ENCODE measurements at regions not wholly inside any gene's neighbourhood (a gene's known extent, or its start where the extent isn't known, plus 50 kb on each side); places are given as distances from the start of the nearest gene placed in this dataset.

DNA sequence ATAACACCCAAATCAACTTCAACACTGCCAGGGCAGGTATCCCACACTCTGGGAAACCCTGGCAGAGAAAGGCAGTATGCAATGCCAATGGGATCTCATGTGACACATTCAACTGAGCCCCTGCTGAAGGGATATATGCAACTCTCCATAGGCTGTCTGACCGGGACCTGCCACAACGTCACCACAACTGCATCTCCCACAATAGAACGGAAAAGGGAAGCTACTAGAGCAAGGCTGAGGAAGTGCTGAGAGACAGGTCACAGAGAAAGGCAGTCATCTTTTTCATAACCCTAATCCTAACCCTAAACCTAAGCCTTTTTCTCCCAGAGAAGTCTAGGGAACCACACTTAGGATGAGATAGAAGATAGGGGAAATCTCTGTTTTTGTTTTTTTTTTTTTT, 345.9 kb upstream of the CD180 start:
- Histone ChIP-seq H3K9me3 (replicated peaks; ENCODE audit: control insufficient read depth, insufficient read depth, low read length) (no peaks in the 10 kb centered on the region), H2AFZ (ENCODE audit: low read depth, low read length) (no peak overlapping the region), H3K4me3 (replicated peaks in 1 of 3; ENCODE audit: insufficient read depth in 1 of 3, low read depth in 1 of 3, low read length in 3 of 3) (no peak overlapping the region), H3K27me3 (ENCODE audit: control insufficient read depth in 2 of 2, insufficient read depth in 2 of 2, low read length in 2 of 2) (no peaks in the 10 kb centered on the region), H4K20me1 (replicated peaks; ENCODE audit: control insufficient read depth, extremely low read depth, insufficient read depth, low read length) (no peaks in the 10 kb centered on the region), H3K9me1 (replicated peaks; ENCODE audit: control insufficient read depth, extremely low read depth, insufficient read depth, low read length) (no peaks in the 10 kb centered on the region), H3K9ac (replicated peaks; ENCODE audit: extremely low read depth, insufficient read depth, low read length) (no peak overlapping the region), H3K79me2 (ENCODE audit: control insufficient read depth, insufficient read depth, low read length) (no peaks in the 10 kb centered on the region), H3K4me2 (ENCODE audit: insufficient read depth, low read length) (no peak overlapping the region), H3K27ac (ENCODE audit: insufficient read depth, low read depth, low read length) (no peak overlapping the region), H3K4me1 (ENCODE audit: control insufficient read depth, extremely low read depth, insufficient read depth, low read length) (no peaks in the 10 kb centered on the region), H3K36me3 (ENCODE audit: control insufficient read depth in 2 of 2, extremely low read depth in 1 of 2, insufficient read depth in 2 of 2, low read length in 2 of 2) (no peaks in the 10 kb centered on the region)
- DNase-seq (ENCODE audit: low read depth, low spot score), result no peak
- ChIA-PET POLR2A (no interaction called here), CTCF (no interaction called here)
- no peak for TF ChIP-seq POLR2AphosphoS5 (IDR thresholded peaks at IDR 0.05; ENCODE audit: insufficient read depth, low read depth, low read length)
- TF ChIP-seq POLR2A (IDR thresholded peaks at IDR 0.05; ENCODE audit: low read depth, low read length), result no peak
- no peak for TF ChIP-seq FOS (IDR thresholded peaks at IDR 0.05; ENCODE audit: borderline replicate concordance, insufficient read depth, low read length)
- TF ChIP-seq, protein P1, sequence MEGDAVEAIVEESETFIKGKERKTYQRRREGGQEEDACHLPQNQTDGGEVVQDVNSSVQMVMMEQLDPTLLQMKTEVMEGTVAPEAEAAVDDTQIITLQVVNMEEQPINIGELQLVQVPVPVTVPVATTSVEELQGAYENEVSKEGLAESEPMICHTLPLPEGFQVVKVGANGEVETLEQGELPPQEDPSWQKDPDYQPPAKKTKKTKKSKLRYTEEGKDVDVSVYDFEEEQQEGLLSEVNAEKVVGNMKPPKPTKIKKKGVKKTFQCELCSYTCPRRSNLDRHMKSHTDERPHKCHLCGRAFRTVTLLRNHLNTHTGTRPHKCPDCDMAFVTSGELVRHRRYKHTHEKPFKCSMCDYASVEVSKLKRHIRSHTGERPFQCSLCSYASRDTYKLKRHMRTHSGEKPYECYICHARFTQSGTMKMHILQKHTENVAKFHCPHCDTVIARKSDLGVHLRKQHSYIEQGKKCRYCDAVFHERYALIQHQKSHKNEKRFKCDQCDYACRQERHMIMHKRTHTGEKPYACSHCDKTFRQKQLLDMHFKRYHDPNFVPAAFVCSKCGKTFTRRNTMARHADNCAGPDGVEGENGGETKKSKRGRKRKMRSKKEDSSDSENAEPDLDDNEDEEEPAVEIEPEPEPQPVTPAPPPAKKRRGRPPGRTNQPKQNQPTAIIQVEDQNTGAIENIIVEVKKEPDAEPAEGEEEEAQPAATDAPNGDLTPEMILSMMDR (IDR thresholded peaks at IDR 0.05; ENCODE audit: extremely low read depth in 1 of 2, insufficient read depth in 1 of 2, low read depth in 1 of 2, low read length in 2 of 2), result no peak
- no peak for TF ChIP-seq MYC (IDR thresholded peaks at IDR 0.05; ENCODE audit: low read depth, low read length)
- no peak for TF ChIP-seq JUN (IDR thresholded peaks at IDR 0.05; ENCODE audit: borderline replicate concordance, insufficient read depth, insufficient read length, low read depth)
- no peak for TF ChIP-seq EZH2 (IDR thresholded peaks at IDR 0.05; ENCODE audit: borderline replicate concordance, low read depth, low read length, severe bottlenecking)
- no peak for TF ChIP-seq GATA2 (IDR thresholded peaks at IDR 0.05; ENCODE audit: insufficient read depth, insufficient read length, low read depth, low read length)
- TF ChIP-seq, protein P2, sequence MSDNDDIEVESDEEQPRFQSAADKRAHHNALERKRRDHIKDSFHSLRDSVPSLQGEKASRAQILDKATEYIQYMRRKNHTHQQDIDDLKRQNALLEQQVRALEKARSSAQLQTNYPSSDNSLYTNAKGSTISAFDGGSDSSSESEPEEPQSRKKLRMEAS (IDR thresholded peaks at IDR 0.05; ENCODE audit: insufficient read depth, insufficient read length), result no peak
- BruUV-seq (replicated peaks), result no TSS peak
- intact Hi-C loops (cut with micrococcal nuclease) (no loop called here), dilution Hi-C loops (cut with MboI; ENCODE audit: extremely low pct_ligation_motif_present, low sequenced_read_pairs) (no loop called here)
- no peak for FAIRE-seq

Measured in endothelial cell of umbilical vein (primary cell).